ENCODE measurements at regions not wholly inside any gene's neighbourhood (a gene's known extent, or its start where the extent isn't known, plus 50 kb on each side); places are given as distances from the start of the nearest gene placed in this dataset.
A peak's percentile ranks its signal among the peaks of the same experiment; 100 is the strongest.

DNA sequence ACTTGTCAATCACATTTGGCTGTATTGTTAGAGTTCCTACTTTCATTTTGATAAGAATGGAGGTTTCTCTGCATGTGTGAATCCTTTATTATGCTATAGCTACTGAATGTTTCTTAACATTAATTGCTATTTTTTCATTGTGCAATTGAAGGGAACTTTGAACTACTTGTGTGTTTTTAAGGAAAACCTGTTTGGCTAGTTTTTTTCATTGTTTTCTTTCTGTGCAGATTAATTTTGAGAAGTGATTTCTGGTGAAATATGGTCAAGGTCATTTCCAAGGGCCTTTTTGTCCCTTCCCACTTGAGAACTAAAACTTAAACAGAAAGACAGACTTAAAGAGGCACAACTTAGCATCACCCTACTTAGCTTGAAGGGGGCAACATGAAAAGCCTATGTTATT lies 1309.2 kb upstream of the WWC1 start:
- H3K27ac ChIP-seq = no peak overlapping the region
- no peak for DNase-seq (ENCODE audit: low read depth, low spot score)

DNA sequence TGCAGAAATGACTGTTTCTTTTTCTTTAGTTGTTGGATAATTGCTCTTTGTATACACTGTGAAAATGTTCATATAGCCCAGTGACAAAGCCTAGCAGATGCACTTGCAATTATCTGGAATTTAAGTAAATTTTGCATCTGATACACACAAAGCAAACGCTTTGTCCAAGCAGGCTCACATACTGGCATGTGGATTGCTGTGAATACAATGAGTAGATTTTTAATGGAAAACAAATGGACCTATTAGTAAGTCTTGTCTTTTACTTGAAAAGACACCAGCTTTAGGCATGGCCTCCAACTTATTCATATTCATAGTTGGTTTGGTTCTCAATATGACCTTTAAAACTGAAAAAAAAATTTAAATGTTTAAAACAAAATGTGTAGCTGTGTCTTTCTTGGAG lies 1299.8 kb upstream of the WWC1 start:
- no peak for DNase-seq (ENCODE audit: low read depth, low spot score)

DNA sequence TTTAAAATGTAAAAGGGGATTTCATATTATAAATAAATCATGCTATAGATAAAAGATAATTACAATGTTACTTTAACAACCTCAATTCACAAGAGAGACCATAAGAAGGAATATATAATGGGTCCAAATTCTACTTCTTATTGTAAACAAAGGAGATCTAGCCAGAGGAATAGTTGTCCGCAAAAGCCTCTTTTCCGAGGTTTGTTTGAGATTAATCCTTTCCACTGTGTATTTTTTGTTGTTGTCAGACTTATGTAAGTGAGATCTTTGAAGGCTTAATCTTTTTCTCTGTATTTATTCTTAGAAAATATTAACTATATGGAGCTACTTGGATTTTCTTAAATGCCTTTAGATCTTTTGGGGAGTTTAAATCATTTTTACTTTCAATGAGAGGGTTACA lies 1299.3 kb upstream of the WWC1 start:
- H3K27ac ChIP-seq = no peak overlapping the region
- no peak for DNase-seq (ENCODE audit: low read depth, low spot score)

More for the DNA sequence above, 1299.8 kb upstream of the WWC1 start:
- H3K27ac ChIP-seq = no peak overlapping the region

DNA sequence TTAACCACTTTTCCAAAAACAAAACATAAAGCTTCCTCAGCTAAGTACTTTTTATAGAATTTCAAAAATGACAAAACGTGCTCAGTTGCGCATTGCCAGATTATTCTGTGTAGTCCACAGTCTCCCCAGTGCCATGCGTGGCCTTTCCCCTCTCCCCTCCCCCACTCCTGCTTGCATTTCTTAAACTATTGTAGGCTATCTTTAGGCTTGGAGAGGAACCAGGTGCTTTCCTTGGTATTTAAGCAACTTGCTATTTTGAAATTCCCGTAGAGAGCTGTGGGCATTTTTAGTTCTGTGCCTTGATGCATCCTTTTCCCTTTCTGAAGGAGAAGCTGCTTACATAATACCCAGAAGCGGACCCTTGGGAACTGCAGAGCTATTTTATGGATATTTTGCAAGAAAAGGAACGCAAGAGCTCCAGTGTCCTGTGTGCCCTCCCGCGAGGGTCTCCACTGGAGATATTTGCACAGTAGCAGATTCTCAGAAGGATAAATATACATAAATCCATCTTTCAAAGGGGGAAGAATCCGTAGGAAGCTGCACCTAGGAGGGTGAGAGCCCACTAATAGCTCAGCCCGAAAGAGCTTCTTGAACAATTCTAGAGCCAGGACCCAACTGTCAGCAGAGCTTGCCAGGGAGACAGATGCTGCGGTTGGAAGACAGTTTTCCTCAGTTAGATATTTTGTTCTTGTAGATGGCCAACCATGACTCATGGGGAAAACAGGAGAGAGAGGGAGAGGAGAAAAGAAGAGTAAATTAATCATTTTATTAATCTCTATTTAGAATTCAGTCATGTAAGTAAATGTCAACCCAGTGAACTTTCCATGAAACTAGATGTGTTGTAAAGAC lies 1298.3 kb upstream of the WWC1 start:
- H3K27ac ChIP-seq = no peak overlapping the region
- no peak for DNase-seq (ENCODE audit: low read depth, low spot score)

DNA sequence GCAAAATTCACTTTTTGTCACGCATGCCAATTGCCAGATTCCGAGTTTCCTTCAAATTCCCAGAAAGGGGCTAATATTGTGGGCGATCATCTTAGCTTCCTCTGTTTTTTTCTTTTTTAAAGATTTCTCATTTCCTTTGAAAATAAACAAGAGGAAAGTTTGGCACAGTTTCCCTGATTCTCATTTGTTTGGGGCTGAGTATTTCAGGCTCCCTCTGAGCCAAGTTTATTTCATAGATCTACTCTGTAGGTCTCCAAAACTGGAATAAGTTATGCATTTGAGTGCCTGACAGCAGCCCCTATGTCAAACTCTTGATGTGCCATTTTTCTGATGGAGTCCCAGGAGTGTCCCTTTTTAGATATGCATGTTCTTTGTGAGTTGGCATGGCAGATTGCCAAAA lies 1297.2 kb upstream of the WWC1 start:
- H3K27ac ChIP-seq = no peak overlapping the region
- no peak for DNase-seq (ENCODE audit: low read depth, low spot score)

DNA sequence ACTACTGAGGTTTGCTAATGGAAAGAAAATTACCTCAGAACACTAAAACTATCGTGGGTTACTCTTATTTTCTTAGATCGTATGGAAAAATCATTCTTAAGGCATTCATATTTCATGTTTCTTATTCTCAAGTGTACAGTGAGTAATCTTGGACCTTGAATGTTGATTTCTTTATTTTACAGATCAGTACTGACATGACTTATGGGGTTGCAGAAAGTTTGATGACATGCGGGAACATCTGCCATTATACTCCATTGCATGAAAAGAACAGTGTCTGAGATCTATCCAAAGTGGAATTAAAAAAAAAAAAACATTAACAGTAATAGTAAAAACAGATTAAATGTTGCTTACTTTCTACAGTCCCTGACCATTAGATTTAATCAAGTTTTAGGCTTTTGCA lies 1290.2 kb upstream of the WWC1 start:
- no peak overlapping the region for H3K27ac ChIP-seq
- no peak for DNase-seq (ENCODE audit: low read depth, low spot score)

DNA sequence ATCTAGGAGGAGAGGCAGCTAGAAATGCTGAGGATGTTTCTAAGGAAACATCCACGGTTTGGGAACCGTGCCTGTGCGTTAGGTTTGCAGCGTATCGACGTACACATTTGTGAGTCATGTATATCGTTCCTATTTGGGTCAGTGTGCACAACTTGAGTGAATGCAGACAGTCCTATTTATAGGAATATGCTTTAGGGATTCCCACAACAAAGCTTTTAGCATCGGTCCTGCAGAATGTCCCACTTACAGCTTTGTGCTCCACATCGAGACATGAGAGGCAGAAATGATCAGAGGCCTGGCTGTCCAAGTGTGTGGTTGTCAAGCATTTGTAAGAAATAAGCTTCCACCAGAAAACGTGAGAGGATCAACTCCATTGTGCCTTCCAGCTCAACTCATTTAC lies 1282.7 kb upstream of the WWC1 start:
- no peak overlapping the region for H3K27ac ChIP-seq
- DNase-seq (ENCODE audit: low read depth, low spot score) = no peak

DNA sequence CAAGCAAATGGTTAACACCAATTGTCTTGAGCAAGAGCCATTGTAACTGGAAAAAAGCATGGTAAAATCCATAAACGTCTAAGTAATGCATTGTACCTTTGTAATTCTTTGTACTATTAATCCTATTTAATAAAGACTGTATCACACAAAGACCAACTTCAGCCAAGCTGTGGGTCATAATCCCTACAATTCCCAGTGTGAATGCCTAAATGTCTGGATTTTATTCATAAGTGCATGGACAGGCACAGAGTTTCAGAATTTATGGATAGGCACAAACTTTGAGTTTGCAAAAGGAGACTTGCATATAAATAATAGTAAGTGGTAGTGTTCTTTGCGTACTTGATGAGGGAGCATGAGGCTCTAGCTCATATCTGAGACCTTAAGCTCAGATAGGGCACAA lies 1280.2 kb upstream of the WWC1 start:
- no peak for DNase-seq (ENCODE audit: low read depth, low spot score)
- H3K27ac ChIP-seq = no peak overlapping the region

DNA sequence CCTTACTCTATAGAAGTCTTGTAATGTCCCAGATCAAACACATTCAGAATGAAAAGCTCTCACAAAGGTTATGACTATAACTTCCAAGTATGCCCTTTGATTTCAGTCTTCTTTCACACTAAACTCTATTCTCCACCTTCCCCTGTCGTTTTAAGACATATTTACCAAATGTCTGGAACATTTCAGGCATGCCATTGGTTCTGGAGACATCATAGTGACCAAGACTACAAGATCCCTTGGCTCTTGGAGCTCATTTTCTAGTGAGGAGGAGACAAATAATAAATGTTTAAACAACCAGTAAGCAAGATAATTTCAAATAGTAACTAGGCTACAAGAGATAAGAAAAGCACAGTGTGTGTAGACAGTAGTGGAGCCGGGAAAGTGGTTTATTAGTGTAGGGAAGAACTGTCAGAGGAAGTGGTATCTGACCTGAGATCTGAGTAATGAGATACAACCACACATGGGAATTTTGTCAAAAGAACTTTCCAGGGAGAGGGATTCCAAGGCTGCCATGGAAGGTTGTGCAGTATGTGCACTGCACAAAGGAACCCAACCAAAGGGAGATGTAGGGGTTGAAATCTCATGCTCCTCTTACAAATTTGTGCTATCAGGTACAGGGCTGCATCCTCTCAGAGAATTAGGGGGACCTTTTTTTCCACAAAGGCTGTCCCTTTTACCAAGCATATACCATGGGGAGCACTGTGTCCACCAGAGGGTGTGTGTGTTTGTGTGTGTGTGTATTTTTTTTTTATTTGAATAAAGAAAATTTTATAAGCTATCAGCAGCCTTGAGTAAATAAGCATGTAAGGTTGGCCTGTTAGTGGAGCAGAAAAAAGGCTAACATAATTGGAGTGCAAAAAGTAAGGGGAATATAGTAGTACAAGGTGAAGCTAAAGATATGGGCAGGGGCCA lies 1279.1 kb upstream of the WWC1 start:
- H3K27ac ChIP-seq = no peak overlapping the region
- DNase-seq (ENCODE audit: low read depth, low spot score) = no peak

DNA sequence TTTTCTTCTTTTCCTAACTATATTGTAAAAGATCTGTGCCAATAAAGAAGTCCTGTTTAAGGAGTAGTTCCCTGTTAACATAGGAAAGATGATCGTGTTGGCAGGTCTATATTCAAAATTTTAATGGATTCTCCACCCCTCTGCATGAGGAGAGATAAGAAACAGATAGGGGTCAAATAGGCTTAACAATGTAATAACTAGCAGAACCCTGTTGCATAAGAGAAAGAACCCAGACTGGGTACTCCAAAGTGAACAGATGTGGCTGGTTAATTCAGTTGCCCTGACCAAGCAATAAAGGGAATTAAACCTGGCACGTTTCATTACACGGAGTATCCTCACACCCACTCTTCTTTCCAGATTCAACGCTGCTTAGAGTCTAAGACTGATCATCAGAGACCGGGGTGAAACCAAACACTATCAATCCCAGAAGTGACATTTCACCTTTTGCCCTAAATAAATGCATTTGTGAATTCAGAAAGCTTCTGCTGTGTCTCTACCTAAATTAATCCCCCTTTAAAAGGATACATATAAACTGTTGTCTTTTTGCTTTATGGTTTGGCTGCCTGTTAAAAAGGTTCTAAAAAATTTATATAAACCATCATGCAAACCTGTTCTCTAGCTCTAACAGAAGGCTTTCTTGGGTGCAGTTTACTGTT lies 1276.9 kb upstream of the WWC1 start:
- no peak for DNase-seq (ENCODE audit: low read depth, low spot score)
- H3K27ac ChIP-seq = no peak overlapping the region

DNA sequence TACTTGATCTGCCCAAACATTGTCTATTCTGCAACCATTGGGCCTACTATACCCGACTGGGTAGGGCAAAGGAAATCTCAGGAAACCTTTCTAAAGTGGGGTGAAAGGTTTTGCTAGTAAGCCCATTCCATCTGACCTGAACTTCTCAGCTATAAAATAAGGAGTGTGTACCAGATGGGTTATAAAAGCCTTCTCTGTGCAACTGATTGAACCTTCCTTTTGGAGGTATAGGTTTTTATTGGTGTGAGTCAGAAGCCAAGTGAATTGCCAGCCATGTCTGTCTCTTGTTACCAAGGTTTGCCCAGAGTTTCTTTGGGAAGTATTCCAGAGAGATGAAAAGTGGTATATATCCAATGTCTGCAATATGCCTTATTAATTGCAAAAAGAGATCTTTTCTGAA lies 1271.0 kb upstream of the WWC1 start:
- no peak overlapping the region for H3K27ac ChIP-seq
- DNase-seq (ENCODE audit: low read depth, low spot score) = no peak

DNA sequence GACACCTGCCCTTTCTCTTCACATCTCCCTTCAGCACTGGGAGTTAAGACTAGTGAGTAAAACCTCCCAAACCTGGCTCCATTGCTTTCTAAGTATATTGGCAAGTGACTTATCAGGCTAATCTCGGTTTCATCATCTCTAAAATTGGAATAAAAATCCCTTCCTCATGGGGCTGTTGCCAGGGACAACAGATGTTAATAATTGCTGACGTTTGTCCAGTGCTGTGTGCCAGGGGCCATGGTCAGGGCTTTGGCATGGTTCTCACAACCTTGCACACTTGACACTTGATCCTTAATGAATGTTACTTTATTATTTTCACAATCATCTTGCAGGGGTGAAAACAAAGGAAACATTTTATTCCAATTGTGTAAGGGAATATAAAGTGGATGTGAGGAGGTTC lies 1262.0 kb upstream of the WWC1 start:
- DNase-seq (ENCODE audit: low read depth, low spot score) = no peak
- no peak overlapping the region for H3K27ac ChIP-seq

DNA sequence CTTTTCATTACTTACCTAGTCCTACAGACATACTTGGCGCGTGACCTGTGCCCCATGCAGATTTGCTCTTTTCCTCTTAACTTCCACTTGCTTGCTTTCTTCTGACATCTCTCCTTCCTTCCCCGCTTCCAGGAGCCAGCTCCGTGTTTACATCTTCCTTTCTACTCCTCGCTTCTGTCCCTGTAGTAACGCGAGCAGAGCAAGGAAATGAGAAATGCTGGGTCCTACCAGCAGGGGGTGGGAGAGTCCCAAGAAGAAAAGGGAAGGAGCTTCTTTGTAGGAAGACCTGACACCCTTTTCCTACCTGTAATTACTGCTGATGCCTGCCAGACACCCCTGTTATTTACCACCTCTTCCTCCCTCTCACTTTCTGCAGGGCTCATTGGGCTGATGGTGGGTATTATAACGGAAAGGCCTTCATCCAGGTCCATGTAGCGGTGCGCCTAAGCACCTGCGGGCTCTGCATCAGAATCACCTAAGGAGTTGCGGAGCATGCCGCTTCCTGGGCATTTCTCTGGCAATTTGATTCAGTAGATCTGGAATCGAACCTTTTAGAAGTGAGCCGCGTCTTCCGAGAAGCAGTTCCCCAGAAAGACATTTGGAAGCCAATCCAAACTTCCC lies 1260.8 kb upstream of the WWC1 start:
- DNase-seq (ENCODE audit: low read depth, low spot score) = no peak

DNA sequence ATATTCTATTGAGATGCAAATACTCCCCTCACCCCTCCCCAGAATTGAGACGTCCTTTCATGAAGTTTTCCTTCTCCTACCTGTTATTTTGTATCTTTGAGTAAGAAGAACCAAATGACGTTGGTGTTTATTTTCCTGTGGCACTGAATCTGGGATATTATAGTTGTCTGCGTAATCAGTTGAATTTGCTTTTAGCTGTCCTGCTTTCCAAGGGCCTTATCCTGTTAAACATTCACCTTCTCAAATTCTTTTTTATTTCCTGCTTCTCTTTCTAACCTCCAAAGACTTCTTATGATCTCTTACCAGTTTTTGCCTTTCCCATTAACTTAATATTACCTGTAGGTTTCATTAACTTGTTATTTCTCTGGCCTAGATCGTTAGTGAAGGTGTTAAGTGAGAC lies 1254.9 kb upstream of the WWC1 start:
- no peak for DNase-seq (ENCODE audit: low read depth, low spot score)
- H3K27ac ChIP-seq = no peak overlapping the region

More for the DNA sequence above, 1260.8 kb upstream of the WWC1 start:
- H3K27ac ChIP-seq = no peak overlapping the region

DNA sequence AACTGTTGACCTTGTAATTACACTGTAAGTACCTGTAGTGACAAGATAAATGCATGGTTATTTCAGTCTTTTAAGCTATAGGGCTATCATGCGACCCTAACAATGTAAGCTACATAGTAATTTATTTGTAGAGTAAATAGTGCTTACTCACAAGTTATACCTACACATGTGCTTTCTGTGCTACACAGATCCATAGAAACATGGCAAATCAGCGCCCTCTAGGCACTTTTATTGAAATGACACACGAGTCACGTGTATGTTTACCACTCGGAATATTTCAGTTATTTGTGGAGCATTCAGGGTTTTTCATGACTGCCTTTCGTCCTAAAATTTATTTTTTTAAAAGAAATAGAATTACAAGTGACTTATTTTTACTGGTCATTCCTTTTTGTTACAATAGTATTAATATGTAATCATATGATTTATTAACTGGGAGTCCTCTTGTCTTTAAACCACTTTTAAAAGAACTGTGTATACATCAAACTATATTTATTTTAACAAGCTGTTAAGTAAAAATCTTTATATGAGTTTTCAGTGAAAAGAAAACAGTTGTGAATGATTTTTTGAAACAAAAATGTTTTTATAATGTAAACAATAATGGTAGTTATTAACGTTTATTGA lies 1242.3 kb upstream of the WWC1 start:
- peak; percentile 16 for DNase-seq (ENCODE audit: low read depth, low spot score)
- no peak overlapping the region for H3K27ac ChIP-seq

DNA sequence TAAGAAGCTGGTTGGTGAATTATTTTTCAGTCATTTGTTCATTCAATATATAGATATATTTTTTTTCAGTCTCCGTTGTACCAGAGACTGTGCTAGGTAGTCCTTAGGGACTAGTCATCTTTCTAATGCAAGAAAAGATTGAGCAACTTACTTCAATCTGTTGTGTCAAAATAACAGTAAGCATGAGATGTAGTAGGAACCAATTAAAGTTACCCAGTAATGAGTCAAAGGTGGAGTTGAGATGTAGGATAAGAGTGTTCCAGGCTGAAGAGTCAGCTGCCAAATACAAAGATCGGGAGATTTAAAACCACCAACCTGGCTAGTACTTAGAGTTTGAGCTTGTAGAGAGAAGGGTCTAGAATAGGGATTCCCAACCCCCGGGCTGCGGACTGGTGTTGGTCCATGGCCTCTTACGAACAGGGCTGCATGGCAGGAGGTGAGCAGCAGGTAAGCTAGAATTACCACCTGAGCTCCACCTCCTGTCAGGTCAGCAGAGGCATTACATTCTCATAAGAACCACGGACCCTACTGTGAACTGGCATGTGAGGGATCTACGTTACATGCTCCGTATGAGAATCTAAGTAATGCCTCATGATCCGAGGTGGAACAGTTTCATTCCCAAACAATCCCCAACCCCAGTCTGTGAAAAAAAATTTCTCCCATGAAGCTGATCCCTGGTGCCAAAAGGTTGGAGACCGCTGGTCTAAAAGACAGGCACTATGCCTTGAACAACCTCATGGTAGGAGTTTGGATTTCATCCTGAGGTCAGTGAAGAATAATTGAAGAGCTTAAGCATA lies 1241.5 kb upstream of the WWC1 start:
- DNase-seq (ENCODE audit: low read depth, low spot score) = no peak

DNA sequence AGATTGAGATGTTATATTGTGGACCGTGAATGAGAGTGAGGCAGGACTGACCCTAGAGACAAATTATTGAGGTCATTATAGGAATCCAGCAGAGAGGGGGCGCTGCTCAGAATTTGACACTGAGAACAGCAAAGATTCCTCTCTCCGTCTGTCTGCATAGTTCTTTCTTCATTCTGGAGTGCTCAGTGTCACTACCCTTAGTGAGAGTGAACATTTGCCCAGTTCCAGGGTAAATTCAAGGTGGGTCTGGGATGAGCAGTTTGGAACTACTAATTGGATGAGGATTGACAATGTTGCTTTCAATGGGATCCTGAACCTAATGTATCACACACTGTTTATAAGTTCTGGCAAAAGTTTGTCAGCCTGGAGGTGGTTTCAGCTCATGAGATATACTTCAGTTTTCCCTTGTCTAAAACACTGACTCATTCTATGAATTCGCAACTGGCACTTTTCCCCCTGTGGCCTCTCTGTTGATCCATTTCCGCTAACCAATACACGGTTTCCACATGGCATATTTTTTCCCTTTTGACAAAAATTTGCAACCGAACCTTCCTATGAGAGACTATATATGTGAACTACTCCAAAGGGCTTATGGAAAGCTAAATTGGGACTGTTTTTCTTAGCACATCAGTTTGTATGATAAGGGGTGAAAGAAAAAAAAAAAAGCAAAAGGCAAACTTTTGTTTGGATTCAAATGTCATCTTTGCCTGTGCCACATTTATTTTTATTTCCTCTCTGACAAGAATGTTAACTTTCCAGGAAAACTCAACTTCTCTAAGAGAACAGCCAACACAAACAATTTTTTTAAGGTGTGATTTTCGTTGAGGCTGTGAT lies 1240.7 kb upstream of the WWC1 start:
- DNase-seq (ENCODE audit: low read depth, low spot score) = no peak
- H3K27ac ChIP-seq = no peak overlapping the region

More for the DNA sequence above, 1241.5 kb upstream of the WWC1 start:
- no peak overlapping the region for H3K27ac ChIP-seq

DNA sequence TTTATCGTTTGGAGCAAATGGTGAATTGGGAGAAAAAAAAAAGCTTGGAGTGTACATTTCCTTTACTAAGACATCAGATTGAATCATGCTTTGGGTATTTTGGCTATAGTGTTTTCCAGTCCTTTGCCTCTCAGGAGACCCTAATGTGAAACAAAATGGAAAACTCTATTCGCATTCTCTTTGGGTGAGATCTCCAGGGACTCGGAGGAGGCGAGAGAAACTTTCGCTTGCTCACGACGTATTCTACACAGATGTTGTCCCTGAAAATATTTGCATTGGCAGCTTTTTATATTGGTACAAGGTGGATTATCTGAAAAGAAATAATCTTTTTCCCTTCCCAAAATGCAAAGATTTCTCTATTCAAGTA lies 1240.1 kb upstream of the WWC1 start:
- no peak for DNase-seq (ENCODE audit: low read depth, low spot score)
- H3K27ac ChIP-seq = no peak overlapping the region
